ENCODE measurements at regions not wholly inside any gene's neighbourhood (a gene's known extent, or its start where the extent isn't known, plus 50 kb on each side); places are given as distances from the start of the nearest gene placed in this dataset.

GRCh38 chr22:47599753-47600152 is 837.3 kb downstream of the TBC1D22A start:
- Histone ChIP-seq H3K27ac (no peak overlapping the region), H3K36me3 (no peaks in the 10 kb centered on the region), H3K4me3 (no peak overlapping the region), H3K9me3 (no peaks in the 10 kb centered on the region), H3K27me3 (peaks cover 0 to 51% (median 0%) of the 10 kb centered on the region in 4 donors), H3K4me1 (no peaks in the 10 kb centered on the region)
- no peak for DNase-seq
- no peak for TF ChIP-seq POLR2A (IDR thresholded peaks at IDR 0.05)
- intact Hi-C loops (cut with DNase I): no loop called here
- 48 to 66% methylated on average over 7 to 10 of the region's 10 CpGs for WGBS, 2 donors

GRCh38 chr22:47598864-47599263 is 836.4 kb downstream of the TBC1D22A start:
- DNase-seq: no peak
- intact Hi-C loops (cut with DNase I): no loop called here
- H3K27me3 ChIP-seq: peaks cover 0 to 51% (median 0%) of the 10 kb centered on the region in 4 donors
- H3K4me3 ChIP-seq: no peak overlapping the region
- TF ChIP-seq POLR2A (IDR thresholded peaks at IDR 0.05) (no peak), CTCF (IDR thresholded peaks at IDR 0.05) (no peak)
- H3K36me3 ChIP-seq: no peaks in the 10 kb centered on the region
- WGBS, 2 donors: 87 to 88% methylated on average over 6 of the region's 6 CpGs
- H3K9me3 ChIP-seq: no peaks in the 10 kb centered on the region
- no peak overlapping the region for H3K27ac ChIP-seq
- no peaks in the 10 kb centered on the region for H3K4me1 ChIP-seq

- Histone ChIP-seq H3K4me1 (no peaks in the 10 kb centered on the region), H3K4me3 (no peak overlapping the region), H3K36me3 (no peaks in the 10 kb centered on the region), H3K9me3 (no peaks in the 10 kb centered on the region), H3K27ac (no peak overlapping the region), H3K27me3 (peaks cover 0 to 40% (median 0%) of the 10 kb centered on the region in 4 donors)
- no peak for DNase-seq
- intact Hi-C loops (cut with DNase I): no loop called here
- no peak for TF ChIP-seq POLR2A (IDR thresholded peaks at IDR 0.05)
- TF ChIP-seq CTCF (IDR thresholded peaks at IDR 0.05): no peak
- WGBS, 2 donors: 35 to 43% methylated on average over 9 of the region's 9 CpGs
Observed at GRCh38 chr22:47597041-47597440, 834.6 kb downstream of the TBC1D22A start.

GRCh38 chr22:47596176-47596690 is 833.8 kb downstream of the TBC1D22A start:
- DNase-seq: no peak
- TF ChIP-seq POLR2A (IDR thresholded peaks at IDR 0.05): no peak
- TF ChIP-seq CTCF (IDR thresholded peaks at IDR 0.05): no peak
- H3K4me3 ChIP-seq: no peak overlapping the region
- H3K27ac ChIP-seq: no peak overlapping the region
- 77 to 80% methylated on average over 4 to 7 of the region's 9 CpGs for WGBS, 2 donors
- no peaks in the 10 kb centered on the region for H3K36me3 ChIP-seq
- H3K27me3 ChIP-seq: peaks cover 0 to 32% (median 0%) of the 10 kb centered on the region in 4 donors
- H3K9me3 ChIP-seq: no peaks in the 10 kb centered on the region
- no peaks in the 10 kb centered on the region for H3K4me1 ChIP-seq
- intact Hi-C loops (cut with DNase I): no loop called here

GRCh38 chr22:47594836-47595521 is 832.5 kb downstream of the TBC1D22A start:
- DNase-seq: no peak
- TF ChIP-seq CTCF (IDR thresholded peaks at IDR 0.05): no peak
- TF ChIP-seq POLR2A (IDR thresholded peaks at IDR 0.05): no peak
- H3K4me1 ChIP-seq: no peaks in the 10 kb centered on the region
- no peaks in the 10 kb centered on the region for H3K9me3 ChIP-seq
- intact Hi-C loops (cut with DNase I): no loop called here
- no peaks in the 10 kb centered on the region for H3K36me3 ChIP-seq
- no peak overlapping the region for H3K27ac ChIP-seq
- WGBS, 2 donors: 78 to 81% methylated on average over 6 of the region's 6 CpGs
- peaks cover 0 to 25% (median 0%) of the 10 kb centered on the region in 4 donors for H3K27me3 ChIP-seq
- H3K4me3 ChIP-seq: no peak overlapping the region

All from esophagus squamous epithelium (tissue), 5 donors.